GM21381 (cell line): ENCODE measurements at regions not wholly inside any gene's neighbourhood (a gene's known extent, or its start where the extent isn't known, plus 50 kb on each side); places are given as distances from the start of the nearest gene placed in this dataset.

Source experiments
- ATAC-seq: cut with Tn5 transposase; IDR thresholded peaks from one replicate; pipeline ENCODE4 v1.9.1; 2021; ENCODE audit warnings: mild to moderate bottlenecking, moderate library complexity; ENCODE audit not compliant: unreplicated experiment

DNA sequence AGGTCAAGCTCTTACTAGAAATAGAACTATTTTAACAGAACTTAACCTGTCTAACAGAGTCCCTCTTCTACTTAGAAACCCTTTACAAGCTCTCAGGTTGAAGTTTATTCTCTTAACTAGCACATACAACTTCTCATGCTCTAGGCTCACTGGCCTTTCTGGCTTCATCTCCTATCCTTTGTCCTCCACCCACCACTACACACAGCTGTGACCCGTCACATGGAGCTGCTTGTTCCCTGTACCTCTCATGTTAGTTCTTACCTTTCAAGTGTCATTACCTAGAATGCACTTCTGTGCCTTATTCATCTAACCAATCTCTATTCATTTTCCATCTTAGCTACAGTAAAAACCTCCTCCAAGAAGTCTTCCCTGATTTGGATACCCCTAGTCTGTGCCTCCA, 89.4 kb upstream of the APC start:
- ATAC-seq = no peak

- ATAC-seq = no peak
Observed at GRCh38 chr5:112649882-112650281, 87.8 kb upstream of the APC start.

GRCh38 chr5:112653638-112654205, 84.0 kb upstream of the APC start:
- ATAC-seq = no peak

GRCh38 chr5:112655513-112655912, 82.2 kb upstream of the APC start:
- ATAC-seq = no peak

DNA sequence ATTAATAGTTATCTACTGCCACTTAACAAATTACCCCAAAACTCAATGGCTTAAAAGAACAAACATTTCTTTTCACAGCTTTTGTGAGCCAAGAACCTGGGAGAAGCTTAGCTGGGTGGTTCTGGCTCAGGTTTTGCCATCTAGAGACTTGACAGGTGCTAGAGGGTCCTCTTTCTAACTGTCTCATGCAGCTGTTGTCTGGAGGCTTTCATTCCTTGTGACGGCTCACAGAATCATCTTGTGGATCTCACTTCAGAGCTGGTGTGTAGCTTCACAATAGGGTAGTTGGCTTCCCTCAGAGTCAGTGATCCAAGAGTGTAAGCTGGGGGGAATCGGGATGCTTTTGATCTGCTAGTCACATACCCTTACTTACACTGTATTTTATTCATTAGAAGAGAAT, 81.2 kb upstream of the APC start:
- no peak for ATAC-seq

DNA sequence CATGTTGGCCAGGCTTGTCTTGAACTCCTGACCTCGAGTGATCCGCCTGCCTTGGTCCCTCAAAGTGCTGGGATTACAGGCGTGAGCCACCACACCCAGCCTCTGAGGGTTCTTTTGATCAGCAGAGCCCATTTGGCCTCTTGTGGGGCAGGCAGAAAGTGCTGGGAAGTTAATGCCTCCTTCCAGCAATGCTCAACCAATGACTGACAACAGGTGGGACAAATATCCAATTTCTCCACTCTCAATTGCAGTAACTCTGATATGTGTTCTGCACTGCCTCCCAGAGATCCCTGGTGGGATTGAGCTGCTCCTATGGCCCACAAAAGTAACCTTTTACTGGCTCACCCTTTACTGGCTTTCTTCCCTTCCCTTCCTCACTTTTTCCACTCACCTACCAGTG, 79.9 kb upstream of the APC start:
- no peak for ATAC-seq

DNA sequence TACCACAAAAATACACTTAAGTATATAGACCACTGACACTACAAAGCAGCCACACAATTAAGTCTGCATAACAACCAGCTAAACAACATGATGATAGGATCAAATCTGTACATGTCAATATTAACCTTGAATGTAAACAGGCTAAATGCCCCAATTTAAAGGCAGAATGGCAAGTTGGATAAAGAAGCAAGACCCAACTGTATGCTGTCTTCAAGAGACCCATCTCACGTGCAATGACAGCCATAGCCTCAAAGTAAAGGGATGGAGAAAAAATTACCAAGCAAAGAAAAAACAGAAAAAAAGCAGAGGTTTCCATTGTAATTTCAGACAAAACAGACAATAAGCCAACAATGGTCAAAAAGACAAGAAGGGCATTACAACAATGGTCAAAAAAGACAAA, 77.3 kb upstream of the APC start:
- ATAC-seq = no peak

DNA sequence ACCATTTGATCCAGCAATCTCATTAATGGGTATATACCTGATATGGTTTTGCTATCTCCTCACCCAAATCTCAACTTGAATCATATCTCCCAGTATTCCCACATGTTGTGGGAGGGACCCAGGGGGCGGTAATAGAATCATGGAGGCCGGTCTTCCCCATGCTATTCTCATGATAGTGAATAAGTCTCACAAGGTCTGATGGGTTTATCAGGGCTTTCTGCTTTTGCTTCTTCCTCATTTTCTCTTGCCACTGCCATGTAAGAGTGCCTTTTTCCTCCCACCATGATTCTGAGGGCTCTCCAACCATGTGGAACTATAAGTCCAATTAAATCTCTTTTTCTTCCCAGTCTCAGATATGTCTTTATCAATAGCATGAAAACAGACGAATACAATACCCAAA, 74.5 kb upstream of the APC start:
- ATAC-seq = no peak

DNA sequence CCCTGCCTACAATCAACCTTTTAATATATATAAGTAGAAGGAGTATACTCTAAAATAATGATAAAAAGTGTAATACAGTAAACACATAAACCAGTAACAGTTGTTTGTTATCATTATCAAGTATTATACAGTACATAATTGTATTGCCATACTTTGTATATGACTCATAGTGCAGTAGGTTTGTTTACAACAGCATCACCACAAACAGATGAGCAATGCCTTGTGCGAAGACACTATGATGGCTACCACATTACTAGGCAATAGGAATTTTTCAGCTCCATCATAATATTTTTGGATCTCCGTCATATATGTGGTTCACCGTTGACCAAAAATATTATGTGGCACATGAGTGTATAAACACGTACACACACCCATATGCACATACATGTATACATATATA, 69.7 kb upstream of the APC start:
- no peak for ATAC-seq

DNA sequence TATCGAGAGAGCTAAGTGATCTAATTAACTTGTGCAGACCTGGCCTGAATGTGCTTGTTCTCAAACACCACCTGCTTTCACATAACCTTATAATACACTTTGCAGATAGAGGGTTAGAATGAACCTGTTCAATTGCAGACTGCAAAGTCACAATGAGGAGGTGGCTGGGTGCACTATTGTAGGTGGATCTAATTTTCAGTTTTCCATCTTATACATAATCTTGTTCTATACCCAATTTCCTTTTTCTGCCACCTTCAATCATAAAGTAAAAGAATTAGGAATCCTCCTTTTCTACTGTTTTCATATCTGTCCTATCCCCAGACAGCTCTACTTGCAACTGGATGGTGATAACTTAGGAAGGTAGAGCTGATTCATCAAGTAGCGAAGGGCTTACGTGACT, 68.8 kb upstream of the APC start:
- no peak for ATAC-seq

- no peak for ATAC-seq
Observed at GRCh38 chr5:112669328-112669963, 68.2 kb upstream of the APC start.

DNA sequence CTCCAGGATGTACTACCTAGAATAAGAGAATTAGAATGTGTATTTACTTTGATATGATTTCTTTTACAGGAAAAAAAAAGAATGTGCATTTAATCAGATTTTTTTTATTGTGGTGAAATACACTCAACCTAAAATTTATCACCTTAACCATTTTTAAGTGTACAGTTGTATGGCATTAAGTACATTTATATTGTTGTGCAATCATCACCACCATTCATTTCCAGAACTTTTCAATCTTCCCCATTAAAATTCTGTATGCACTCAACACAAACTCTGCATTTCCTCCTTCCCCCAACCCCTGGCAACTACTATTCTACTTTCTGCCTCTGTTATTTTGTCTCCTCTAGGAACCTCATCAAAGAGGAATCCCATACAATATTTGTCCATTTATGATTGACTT, 66.0 kb upstream of the APC start:
- ATAC-seq = no peak

DNA sequence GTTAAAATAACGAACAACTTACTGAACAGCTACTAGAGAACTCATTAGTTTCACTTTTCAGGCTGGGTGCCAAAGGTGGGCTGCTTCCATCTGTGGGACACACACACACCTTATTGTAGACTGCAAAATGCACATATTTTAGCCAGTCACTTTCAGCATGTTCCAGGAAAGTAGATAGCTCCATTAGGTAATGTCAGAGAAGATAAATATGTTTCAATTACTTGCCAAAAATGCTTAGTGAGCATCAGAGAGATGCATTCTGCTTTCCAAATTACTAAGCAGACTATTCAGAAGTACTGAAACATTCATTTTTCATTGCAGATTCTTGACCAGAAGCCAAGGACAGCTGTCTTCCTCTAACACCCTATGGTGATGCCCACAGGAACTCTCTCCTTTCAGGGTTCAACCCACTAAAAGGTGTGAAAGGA, 56.2 kb upstream of the APC start:
- peak; percentile 70 for ATAC-seq

DNA sequence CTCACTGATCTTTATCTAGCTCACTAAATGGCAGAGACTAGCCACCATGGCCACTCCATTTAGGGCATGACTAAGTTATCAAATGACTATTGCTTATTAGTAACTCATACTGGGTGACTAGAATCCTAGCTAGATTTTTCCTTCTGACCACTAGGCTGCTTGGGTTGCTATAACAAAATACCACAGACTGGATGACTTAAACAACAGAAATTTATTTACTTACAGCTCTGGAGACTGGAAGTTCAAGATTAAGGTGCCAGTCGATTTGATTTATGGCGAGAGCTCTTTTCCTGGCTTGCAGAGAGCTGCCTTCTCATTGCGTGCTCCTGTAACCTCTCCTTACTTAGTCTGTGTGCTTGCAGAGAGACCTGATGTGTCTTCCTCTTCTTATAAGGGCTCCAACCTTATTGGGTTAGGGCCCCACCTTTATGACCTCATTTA, 55.0 kb upstream of the APC start:
- ATAC-seq = no peak

- no peak for ATAC-seq
Observed at GRCh38 chr5:112684121-112684520, 53.6 kb upstream of the APC start.

GRCh38 chr5:112684737-112685136, 52.9 kb upstream of the APC start:
- no peak for ATAC-seq

DNA sequence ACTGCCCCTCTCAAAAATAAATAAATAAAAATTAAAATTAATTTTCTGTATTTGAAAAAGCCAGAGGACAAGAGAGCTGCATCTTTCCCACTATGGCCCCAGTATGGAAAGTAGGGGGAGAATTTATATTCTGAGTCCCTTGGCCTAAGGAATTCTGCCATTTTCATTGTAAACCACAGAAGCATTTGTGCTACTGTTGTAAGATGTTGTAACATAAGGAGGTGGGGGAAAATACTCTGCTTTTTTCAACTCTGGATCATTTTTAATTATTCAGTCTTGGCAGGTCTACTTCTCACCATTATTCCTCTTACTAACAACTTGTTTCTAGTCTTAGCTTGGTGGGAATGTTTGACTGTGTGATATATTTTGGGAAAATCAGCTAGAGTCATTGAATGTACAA, 52.3 kb upstream of the APC start:
- no peak for ATAC-seq

DNA sequence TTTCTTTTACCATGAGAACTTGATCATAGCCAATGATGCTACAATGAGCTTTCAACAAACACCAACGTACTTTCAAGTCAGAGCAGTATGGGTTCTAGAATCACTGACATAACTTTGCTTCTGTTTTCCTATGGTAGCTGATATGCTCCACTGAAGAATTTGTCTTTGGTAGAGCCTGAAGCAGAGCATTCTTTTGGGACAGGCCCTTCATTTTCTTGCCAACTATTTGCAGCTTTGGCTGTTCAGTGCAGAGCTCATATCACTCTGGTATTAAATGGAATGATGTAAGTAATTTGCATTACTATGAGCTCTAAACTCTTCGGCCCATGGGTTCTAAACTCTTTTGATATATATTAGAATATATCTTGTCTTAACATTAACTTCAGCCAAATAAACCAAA, 51.8 kb upstream of the APC start:
- ATAC-seq = no peak

GRCh38 chr5:112686675-112687074, 51.0 kb upstream of the APC start:
- ATAC-seq = no peak

DNA sequence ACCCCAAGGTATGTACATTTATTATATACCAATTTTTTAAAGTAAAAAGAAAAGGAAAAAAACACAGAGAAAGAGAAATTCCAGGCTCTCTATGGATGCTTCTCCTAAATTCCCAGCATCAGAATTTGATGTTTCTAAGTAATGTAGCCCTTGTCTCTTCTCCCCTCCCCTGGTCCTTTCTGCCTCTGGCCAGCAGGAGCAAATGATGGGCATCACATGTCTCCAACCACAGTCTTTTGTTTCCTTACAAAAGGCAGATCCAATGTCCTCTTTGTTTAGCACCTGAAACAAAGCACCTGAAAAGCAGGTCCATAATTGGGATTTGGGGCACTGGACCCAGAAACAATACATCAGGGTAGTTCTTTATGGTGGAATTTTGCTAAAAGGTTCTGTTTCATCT, 50.4 kb upstream of the APC start:
- no peak for ATAC-seq
